GM12864 (cell line): ENCODE measurements at regions not wholly inside any gene's neighbourhood (a gene's known extent, or its start where the extent isn't known, plus 50 kb on each side); places are given as distances from the start of the nearest gene placed in this dataset.

Source experiments
- DNase-seq: peaks from one replicate; pipeline ENCODE4 v3.0.0-alpha.2; 2011; ENCODE audit warnings: low read depth
- H3K4me3 ChIP-seq: 2 replicates; pipeline ENCODE4 v1.5.1; 2011; ENCODE audit warnings: mild to moderate bottlenecking, low read depth, low read length, control low read depth
- TF ChIP-seq, protein P1 (sequence below): IDR thresholded peaks from 2 replicates; pipeline ENCODE4 v1.5.1; 2011; ENCODE audit warnings: low read depth, mild to moderate bottlenecking, moderate library complexity, low read length, control low read depth, inconsistent platforms; ENCODE audit errors: missing control alignments

DNA sequence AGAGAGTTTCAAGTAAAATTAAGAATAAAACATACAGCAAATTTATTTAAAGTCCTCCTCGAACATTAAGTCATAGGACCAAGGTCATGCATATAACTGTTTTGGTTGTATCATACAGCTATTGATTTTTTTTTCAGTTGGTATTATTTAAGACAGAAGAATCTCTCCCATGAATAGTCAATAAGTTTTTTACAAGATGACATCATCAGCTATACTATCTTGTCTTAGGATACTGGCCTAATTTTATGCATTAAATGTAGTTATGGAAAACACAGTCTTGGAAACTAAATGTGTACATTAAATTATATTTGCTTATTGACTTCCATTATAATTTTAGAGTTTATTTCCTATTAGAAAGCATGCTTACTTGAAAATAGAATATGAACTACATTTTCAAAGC is 755.9 kb downstream of the PCDH19 start:
- TF ChIP-seq, protein P1, sequence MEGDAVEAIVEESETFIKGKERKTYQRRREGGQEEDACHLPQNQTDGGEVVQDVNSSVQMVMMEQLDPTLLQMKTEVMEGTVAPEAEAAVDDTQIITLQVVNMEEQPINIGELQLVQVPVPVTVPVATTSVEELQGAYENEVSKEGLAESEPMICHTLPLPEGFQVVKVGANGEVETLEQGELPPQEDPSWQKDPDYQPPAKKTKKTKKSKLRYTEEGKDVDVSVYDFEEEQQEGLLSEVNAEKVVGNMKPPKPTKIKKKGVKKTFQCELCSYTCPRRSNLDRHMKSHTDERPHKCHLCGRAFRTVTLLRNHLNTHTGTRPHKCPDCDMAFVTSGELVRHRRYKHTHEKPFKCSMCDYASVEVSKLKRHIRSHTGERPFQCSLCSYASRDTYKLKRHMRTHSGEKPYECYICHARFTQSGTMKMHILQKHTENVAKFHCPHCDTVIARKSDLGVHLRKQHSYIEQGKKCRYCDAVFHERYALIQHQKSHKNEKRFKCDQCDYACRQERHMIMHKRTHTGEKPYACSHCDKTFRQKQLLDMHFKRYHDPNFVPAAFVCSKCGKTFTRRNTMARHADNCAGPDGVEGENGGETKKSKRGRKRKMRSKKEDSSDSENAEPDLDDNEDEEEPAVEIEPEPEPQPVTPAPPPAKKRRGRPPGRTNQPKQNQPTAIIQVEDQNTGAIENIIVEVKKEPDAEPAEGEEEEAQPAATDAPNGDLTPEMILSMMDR, result no peak
- no peak overlapping the region for H3K4me3 ChIP-seq
- no peak for DNase-seq

DNA sequence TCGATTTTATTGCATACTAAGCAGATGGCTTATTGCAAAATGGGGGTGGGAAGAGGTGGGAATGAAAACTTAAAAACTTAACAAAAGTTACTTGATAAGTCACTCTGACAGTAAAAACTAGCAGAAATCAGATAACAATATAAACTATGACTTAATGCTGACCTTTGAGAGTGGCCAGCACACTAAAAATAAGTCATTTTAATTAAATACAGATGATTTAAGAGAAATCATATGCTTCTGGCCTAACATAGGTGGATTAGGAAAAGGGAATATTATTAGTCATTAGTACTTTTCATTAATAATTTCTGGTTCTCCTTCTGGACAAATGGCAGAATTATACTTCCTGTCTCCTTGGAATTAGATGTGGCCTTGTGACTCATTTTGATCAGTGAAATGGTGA is 756.7 kb downstream of the PCDH19 start:
- DNase-seq, result no peak
- H3K4me3 ChIP-seq, result no peak overlapping the region

DNA sequence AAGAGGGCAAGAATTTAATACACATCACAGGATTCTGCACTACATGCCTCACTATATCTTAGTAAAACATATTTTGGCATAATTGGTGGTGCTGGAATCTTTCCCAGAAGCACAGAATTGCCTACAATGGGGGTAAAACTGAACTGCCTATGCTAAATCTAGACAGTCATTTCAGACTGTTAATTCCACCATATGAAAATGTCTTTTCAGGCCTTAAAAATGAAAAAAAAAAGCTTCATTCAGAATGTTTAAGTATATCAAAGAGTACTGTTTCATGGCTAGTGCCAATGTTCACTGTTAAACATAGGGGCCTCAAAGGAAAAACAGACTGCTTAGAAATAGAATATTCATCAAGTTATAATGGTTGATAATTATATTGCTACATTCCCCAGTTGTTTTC is 797.0 kb downstream of the PCDH19 start:
- TF ChIP-seq, protein P1, result no peak
- no peak overlapping the region for H3K4me3 ChIP-seq
- no peak for DNase-seq

More for the DNA sequence above, 756.7 kb downstream of the PCDH19 start:
- TF ChIP-seq, protein P1, result no peak

DNA sequence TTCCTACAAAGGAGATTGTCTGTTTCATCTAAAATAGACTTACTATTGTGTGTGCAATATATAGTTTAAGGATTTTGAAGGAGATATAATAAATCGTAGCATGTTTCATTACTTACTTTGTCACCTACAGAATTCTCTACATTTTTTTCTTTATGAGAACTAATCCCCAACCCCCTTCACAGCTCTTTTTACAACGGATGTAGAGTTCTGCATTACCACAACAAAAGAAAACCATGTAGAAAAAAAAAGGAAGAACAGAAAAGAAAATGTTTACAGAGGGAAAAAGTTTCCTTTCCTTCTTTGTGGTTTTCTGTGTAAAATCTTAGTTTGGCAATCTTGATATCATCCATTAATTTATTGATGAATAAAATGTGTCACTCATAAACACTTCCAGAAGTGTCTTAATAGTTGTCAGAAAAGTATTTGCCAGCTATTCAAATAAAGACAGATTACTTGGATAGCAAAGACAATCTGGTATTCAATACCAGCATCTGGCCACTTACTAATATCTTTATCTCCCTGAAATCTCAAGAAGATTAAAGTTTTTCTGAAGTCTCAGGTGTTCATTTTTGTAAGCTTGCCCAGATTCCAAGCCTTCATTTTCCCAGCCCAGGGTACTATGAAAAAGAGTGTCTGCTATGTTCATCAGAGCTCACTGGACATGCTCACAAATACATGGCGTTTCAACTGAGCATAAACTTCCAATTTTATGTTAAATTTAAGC is 806.8 kb downstream of the PCDH19 start:
- no peak overlapping the region for H3K4me3 ChIP-seq
- TF ChIP-seq, protein P1, result no peak
- no peak for DNase-seq

DNA sequence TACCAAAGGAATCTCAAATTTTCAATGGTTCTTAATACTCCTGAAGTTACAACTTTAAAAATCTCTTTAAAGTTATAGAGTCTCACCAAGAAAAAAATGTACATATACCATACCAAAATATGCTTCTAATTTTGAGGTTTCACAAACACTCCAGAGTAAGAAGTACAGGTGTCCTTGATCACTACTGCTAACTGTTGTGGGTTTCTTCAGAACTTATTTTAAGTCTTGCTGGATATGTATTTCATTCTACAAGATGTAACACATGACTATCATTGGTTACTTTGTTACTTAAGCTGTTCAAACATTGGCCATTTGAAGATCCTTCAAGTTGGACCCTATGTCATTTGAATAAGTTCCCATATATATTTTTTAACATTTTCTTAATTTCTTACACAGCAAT is 808.0 kb downstream of the PCDH19 start:
- no peak overlapping the region for H3K4me3 ChIP-seq
- no peak for DNase-seq
- TF ChIP-seq, protein P1, result no peak

DNA sequence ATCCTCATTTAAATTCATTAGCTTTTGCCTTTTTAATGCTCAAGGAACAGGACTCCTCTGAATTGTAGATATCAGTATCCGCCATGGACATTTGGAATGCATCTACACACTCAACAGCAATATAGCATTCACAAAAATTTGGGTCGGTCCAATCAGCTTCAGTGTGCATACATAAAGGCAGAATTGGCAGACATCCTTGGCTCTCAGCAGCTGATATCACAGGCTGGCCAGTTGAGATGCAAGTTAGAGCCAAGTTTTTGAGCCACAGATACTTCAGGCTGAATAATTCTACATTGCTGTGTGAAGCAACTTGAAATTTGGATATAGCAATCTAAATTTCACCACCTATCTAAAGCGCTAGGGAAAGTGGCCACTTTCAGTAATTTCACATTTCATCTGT is 821.1 kb downstream of the PCDH19 start:
- no peak for DNase-seq
- H3K4me3 ChIP-seq, result no peak overlapping the region
- TF ChIP-seq, protein P1, result no peak

DNA sequence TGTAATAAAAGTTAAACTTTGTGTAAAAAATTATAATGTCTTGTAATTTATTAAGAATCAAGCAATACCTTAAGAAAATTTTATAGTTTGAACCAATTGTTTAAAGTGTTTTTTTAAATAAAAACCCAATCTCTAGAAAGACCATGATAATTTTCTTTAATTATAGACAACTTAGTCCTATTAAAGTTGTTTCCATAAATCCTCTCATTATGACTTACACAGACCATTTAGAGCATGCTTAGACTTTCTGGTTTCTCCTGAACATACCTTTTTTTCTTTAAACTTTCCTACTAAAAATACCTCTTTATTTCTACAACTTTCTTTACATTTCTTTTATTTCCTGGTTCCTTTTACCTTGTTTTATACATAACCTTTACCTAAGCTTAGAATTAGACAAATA is 837.4 kb downstream of the PCDH19 start:
- no peak for DNase-seq
- TF ChIP-seq, protein P1, result no peak
- no peak overlapping the region for H3K4me3 ChIP-seq
